A673 (cell line): ENCODE measurements at regions not wholly inside any gene's neighbourhood (a gene's known extent, or its start where the extent isn't known, plus 50 kb on each side); places are given as distances from the start of the nearest gene placed in this dataset.

ENCODE experiments used
- BruUV-seq: library from RNA; stranded (reverse); fragments of 400-500 nt; replicated peaks from 2 replicates; lab custom pipeline; 2021; lab: Mats Ljungman, UMichigan
- CTCF ChIA-PET: fragments of 300-600 bp; sonication (Branson Sonifier 250); formaldehyde crosslinking; loops from one replicate; lab custom pipeline; 2022; ENCODE audit warnings: antibody characterized with exemption; lab: Charles Lee
- POLR2A ChIA-PET: fragments of 300-600 bp; sonication (Branson Sonifier 250); formaldehyde crosslinking; loops from one replicate; lab custom pipeline; 2022; ENCODE audit warnings: antibody characterized with exemption; ENCODE audit not compliant: low non-redundant PET; lab: Charles Lee
- DNase-seq: peaks from one replicate; pipeline ENCODE4 v3.0.0-alpha.2; 2015; ENCODE audit warnings: low spot score
- H3K27ac ChIP-seq: fragments of 200-600 bp; sonication (generic); 2 replicates; pipeline ENCODE4 v1.5.1; 2016; ENCODE audit warnings: mixed run types, low read depth, mild to moderate bottlenecking, mixed read lengths, antibody characterized with exemption, low read length; ENCODE audit not compliant: poor library complexity, severe bottlenecking
- H3K27me3 ChIP-seq: fragments of 200-600 bp; sonication (generic); replicated peaks from 2 replicates; pipeline ENCODE4 v1.6.1; 2017; ENCODE audit warnings: mixed run types, low read depth, mild to moderate bottlenecking, mixed read lengths, antibody characterized with exemption, low read length; ENCODE audit not compliant: insufficient read depth, poor library complexity
- H3K36me3 ChIP-seq: fragments of 200-600 bp; sonication (generic); 2 replicates; pipeline ENCODE4 v1.6.1; 2016; ENCODE audit warnings: mixed run types, mild to moderate bottlenecking, mixed read lengths, antibody characterized with exemption, low read length; ENCODE audit not compliant: insufficient read depth, poor library complexity, severe bottlenecking
- H3K4me1 ChIP-seq: fragments of 200-600 bp; sonication (generic); 2 replicates; pipeline ENCODE4 v1.6.1; 2017; ENCODE audit warnings: mixed run types, mild to moderate bottlenecking, mixed read lengths, antibody characterized with exemption, low read length; ENCODE audit not compliant: insufficient read depth, poor library complexity, severe bottlenecking
- H3K4me3 ChIP-seq: fragments of 200-600 bp; sonication (generic); 2 replicates; pipeline ENCODE4 v1.5.1; 2016; ENCODE audit warnings: low read depth, mixed run types, mild to moderate bottlenecking, mixed read lengths, low read length; ENCODE audit not compliant: poor library complexity, severe bottlenecking
- H3K9me3 ChIP-seq: fragments of 200-600 bp; sonication (generic); 2 replicates; pipeline ENCODE4 v1.6.1; 2016; ENCODE audit warnings: mixed run types, low read depth, mild to moderate bottlenecking, mixed read lengths, antibody characterized with exemption, low read length; ENCODE audit not compliant: poor library complexity, severe bottlenecking
- EZH2 ChIP-seq: fragments of 200-600 bp; sonication (generic); IDR thresholded peaks from 2 replicates; pipeline ENCODE4 v1.6.1; 2017; ENCODE audit warnings: borderline replicate concordance, low read depth, mild to moderate bottlenecking, mixed read lengths, antibody characterized with exemption, low read length; ENCODE audit not compliant: poor library complexity, severe bottlenecking
- intact Hi-C: fragments of 100-400 bp; cut with micrococcal nuclease; formaldehyde crosslinking; loops from one replicate; pipeline ENCODE4 v1.10.0; 2022; ENCODE audit not compliant: unreplicated experiment
- TF ChIP-seq, protein P1 (sequence below): fragments of 300-800, 200-600 bp; sonication (generic); conservative IDR thresholded peaks from 2 replicates; pipeline ENCODE4 v1.5.1; 2017; ENCODE audit warnings: low read depth, mild to moderate bottlenecking, antibody characterized with exemption, low read length, moderate library complexity, mixed read lengths

DNA sequence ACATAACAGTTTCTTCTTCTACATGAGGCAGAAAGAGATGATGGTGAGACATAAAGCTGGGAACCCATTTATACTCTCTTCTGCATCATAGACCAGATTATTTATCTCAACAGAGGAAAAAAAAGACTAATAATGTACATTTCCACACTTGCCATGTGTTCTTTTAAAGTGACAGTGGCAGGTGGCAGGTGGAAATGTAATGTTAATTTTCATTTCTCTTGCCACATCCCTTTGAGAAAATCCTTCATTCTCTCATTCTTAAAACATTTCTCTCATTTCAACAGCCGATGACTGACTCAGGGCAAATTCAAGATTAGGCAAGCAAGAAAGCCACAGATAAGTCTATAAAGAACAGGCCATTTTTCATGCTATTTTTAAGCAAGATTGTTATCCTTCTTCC, 635.6 kb upstream of the SORCS1 start:
- no peak overlapping the region for H3K4me3 ChIP-seq
- POLR2A ChIA-PET: no interaction called here
- H3K27me3 ChIP-seq: no peaks in the 10 kb centered on the region
- CTCF ChIA-PET: no interaction called here
- BruUV-seq: no TSS peak
- H3K36me3 ChIP-seq: no peaks in the 10 kb centered on the region
- H3K4me1 ChIP-seq: no peaks in the 10 kb centered on the region
- DNase-seq: no peak
- H3K9me3 ChIP-seq: no peaks in the 10 kb centered on the region
- TF ChIP-seq, protein P1, sequence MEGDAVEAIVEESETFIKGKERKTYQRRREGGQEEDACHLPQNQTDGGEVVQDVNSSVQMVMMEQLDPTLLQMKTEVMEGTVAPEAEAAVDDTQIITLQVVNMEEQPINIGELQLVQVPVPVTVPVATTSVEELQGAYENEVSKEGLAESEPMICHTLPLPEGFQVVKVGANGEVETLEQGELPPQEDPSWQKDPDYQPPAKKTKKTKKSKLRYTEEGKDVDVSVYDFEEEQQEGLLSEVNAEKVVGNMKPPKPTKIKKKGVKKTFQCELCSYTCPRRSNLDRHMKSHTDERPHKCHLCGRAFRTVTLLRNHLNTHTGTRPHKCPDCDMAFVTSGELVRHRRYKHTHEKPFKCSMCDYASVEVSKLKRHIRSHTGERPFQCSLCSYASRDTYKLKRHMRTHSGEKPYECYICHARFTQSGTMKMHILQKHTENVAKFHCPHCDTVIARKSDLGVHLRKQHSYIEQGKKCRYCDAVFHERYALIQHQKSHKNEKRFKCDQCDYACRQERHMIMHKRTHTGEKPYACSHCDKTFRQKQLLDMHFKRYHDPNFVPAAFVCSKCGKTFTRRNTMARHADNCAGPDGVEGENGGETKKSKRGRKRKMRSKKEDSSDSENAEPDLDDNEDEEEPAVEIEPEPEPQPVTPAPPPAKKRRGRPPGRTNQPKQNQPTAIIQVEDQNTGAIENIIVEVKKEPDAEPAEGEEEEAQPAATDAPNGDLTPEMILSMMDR: no peak
- TF ChIP-seq EZH2: no peak
- intact Hi-C loops: no loop called here
- H3K27ac ChIP-seq: no peak overlapping the region

DNA sequence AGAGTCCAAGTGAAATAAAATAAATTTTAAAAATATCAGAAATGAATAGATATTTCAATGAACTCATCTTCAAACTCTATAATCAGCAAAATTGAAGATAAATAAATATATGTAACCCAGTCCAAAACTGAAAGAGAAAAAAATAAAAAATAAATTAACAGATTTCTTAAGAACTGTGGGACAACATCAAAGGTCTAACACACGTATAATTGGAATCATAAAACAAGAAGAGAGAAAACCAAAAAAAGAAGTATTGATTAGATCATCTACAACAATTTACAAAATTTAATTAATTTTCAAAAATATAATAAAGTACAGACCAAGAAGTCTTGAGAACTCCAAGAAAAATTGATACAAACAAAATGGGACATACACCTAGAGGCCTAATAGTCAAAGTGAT, 625.8 kb upstream of the SORCS1 start:
- CTCF ChIA-PET: no interaction called here
- intact Hi-C loops: no loop called here
- no peak for TF ChIP-seq EZH2
- TF ChIP-seq, protein P1: no peak
- Histone ChIP-seq H3K36me3 (no peaks in the 10 kb centered on the region), H3K27ac (no peak overlapping the region), H3K27me3 (no peaks in the 10 kb centered on the region), H3K4me3 (no peak overlapping the region), H3K4me1 (no peaks in the 10 kb centered on the region), H3K9me3 (peaks cover 3% of the 10 kb centered on the region)
- POLR2A ChIA-PET: no interaction called here
- no peak for DNase-seq
- no TSS peak for BruUV-seq

DNA sequence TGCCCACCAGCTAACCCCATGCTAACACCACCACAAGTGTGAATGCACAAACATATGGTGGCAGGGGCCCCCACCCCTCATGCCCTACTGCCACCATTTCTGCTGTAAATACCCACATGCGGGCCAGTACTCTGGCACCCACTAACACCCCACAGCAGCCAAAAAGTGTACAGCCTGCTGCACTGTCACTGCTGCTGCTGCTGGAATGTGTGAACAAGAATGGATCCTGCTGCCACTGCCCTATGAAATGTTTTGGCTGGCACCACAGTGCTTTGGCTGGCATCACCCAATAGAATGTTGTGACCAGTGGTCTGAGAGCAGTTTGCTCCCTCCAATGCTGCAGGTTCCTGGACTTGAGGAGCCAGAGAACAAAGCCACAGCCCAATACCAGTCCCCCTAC, 606.6 kb upstream of the SORCS1 start:
- Histone ChIP-seq H3K4me3 (no peak overlapping the region), H3K27ac (no peak overlapping the region), H3K27me3 (no peaks in the 10 kb centered on the region), H3K9me3 (peaks cover 5% of the 10 kb centered on the region), H3K4me1 (no peaks in the 10 kb centered on the region), H3K36me3 (no peaks in the 10 kb centered on the region)
- ChIA-PET CTCF (no interaction called here), POLR2A (no interaction called here)
- DNase-seq: no peak
- TF ChIP-seq EZH2: no peak
- TF ChIP-seq, protein P1: no peak
- intact Hi-C loops: no loop called here
- BruUV-seq: no TSS peak
